Endodermal cell (in vitro differentiated cells): ENCODE measurements at regions not wholly inside any gene's neighbourhood (a gene's known extent, or its start where the extent isn't known, plus 50 kb on each side); places are given as distances from the start of the nearest gene placed in this dataset.

Source experiments
- DNase-seq: peaks from one replicate; pipeline ENCODE4 v3.0.0-alpha.2; 2017
- H3K27ac ChIP-seq: 2 replicates; pipeline ENCODE4 v1.5.1; 2013; ENCODE audit warnings: mild to moderate bottlenecking, low read depth, low read length, moderate library complexity
- H3K27me3 ChIP-seq: 2 replicates; pipeline ENCODE4 v1.6.1; 2013; ENCODE audit warnings: mild to moderate bottlenecking, low read length, moderate library complexity; ENCODE audit not compliant: insufficient read depth, control insufficient read depth, poor library complexity, severe bottlenecking
- H3K36me3 ChIP-seq: 2 replicates; pipeline ENCODE4 v1.7.0; 2013; ENCODE audit warnings: mild to moderate bottlenecking, low read length, moderate library complexity; ENCODE audit not compliant: control insufficient read depth, insufficient read depth
- H3K4me1 ChIP-seq: one replicate; pipeline ENCODE4 v1.7.0; 2013; ENCODE audit warnings: low read length; ENCODE audit not compliant: control insufficient read depth, insufficient read depth
- H3K4me3 ChIP-seq: 2 replicates; pipeline ENCODE4 v1.5.1; 2013; ENCODE audit warnings: mild to moderate bottlenecking, low read length, moderate library complexity
- H3K9ac ChIP-seq: 2 replicates; pipeline ENCODE4 v1.6.1; 2013; ENCODE audit warnings: mild to moderate bottlenecking, low read length, moderate library complexity; ENCODE audit not compliant: poor library complexity, severe bottlenecking; ENCODE audit errors: extremely low read depth
- H3K9me3 ChIP-seq: 2 replicates; pipeline ENCODE4 v1.6.1; 2013; ENCODE audit warnings: mild to moderate bottlenecking, low read length, moderate library complexity; ENCODE audit not compliant: control insufficient read depth
- H3K27ac Mint-ChIP-seq: 2 replicates; pipeline ENCODE4 v1.8.0; 2020; ENCODE audit warnings: mixed read lengths
- H3K27me3 Mint-ChIP-seq: 2 replicates; pipeline ENCODE4 v1.8.0; 2021; ENCODE audit warnings: mild to moderate bottlenecking, mixed read lengths; ENCODE audit not compliant: insufficient read depth
- H3K36me3 Mint-ChIP-seq: 2 replicates; pipeline ENCODE4 v1.8.0; 2020; ENCODE audit warnings: low read depth, mixed read lengths
- H3K4me1 Mint-ChIP-seq: 2 replicates; pipeline ENCODE4 v1.8.0; 2020; ENCODE audit warnings: mixed read lengths
- H3K4me3 Mint-ChIP-seq: 2 replicates; pipeline ENCODE4 v1.8.0; 2020; ENCODE audit warnings: mild to moderate bottlenecking, moderate library complexity, mixed read lengths
- H3K9me3 Mint-ChIP-seq: 2 replicates; pipeline ENCODE4 v1.8.0; 2020; ENCODE audit warnings: mild to moderate bottlenecking, mixed read lengths
- WGBS, 2 experiments: methylation state at CpG; one replicate each; pipeline versions ENCODE4 v1.1.5 to v1.1.7; 2013; ENCODE audit warnings: missing lambda C conversion rate in 2 of 2, mixed read lengths in 1 of 2; ENCODE audit not compliant: insufficient coverage in 1 of 2, insufficient read length in 1 of 2; 5-methylcytosine and 5-hydroxymethylcytosine counted together
- TF ChIP-seq, protein P1 (sequence below): fragments of 200-600 bp; sonication (generic); conservative IDR thresholded peaks from 2 replicates; pipeline ENCODE4 v1.5.0; 2021; ENCODE audit warnings: antibody characterized with exemption, mild to moderate bottlenecking

DNA sequence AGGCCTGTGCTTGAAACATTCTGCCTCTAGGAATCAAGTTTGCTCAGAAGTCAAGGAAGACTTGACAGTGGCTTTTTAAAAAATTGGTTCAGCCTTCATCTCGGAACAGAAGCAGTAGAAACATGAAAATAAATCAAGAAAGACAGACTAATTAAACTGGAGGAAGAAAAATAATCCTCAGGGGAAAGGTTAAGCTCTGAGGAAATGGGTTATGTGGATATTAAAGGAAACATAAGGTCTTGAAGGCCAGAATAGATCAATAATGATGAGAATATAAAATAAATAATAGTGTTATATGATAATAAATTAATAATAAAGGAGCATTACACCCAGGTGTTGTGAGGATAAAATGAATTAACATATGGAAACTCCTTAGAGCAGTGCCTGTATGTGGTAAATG is 121.7 kb downstream of the GPR63 start:
- Histone ChIP-seq H3K27me3 (no peaks in the 10 kb centered on the region), H3K36me3 (no peaks in the 10 kb centered on the region), H3K27ac (no peak overlapping the region), H3K9me3 (no peaks in the 10 kb centered on the region), H3K4me1 (peaks cover 12% of the 10 kb centered on the region), H3K4me3 (no peak overlapping the region), H3K9ac (no peak overlapping the region)
- Mint-ChIP-seq H3K36me3 (no peaks in the 10 kb centered on the region), H3K4me3 (no peak overlapping the region), H3K27ac (no peak overlapping the region), H3K27me3 (no peaks in the 10 kb centered on the region), H3K9me3 (no peaks in the 10 kb centered on the region), H3K4me1 (peaks cover 18% of the 10 kb centered on the region)
- no peak for DNase-seq
- TF ChIP-seq, protein P1, sequence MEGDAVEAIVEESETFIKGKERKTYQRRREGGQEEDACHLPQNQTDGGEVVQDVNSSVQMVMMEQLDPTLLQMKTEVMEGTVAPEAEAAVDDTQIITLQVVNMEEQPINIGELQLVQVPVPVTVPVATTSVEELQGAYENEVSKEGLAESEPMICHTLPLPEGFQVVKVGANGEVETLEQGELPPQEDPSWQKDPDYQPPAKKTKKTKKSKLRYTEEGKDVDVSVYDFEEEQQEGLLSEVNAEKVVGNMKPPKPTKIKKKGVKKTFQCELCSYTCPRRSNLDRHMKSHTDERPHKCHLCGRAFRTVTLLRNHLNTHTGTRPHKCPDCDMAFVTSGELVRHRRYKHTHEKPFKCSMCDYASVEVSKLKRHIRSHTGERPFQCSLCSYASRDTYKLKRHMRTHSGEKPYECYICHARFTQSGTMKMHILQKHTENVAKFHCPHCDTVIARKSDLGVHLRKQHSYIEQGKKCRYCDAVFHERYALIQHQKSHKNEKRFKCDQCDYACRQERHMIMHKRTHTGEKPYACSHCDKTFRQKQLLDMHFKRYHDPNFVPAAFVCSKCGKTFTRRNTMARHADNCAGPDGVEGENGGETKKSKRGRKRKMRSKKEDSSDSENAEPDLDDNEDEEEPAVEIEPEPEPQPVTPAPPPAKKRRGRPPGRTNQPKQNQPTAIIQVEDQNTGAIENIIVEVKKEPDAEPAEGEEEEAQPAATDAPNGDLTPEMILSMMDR = no peak
- 80 to 97% methylated on average over 1 of the region's 1 CpG for WGBS, 2 experiments

DNA sequence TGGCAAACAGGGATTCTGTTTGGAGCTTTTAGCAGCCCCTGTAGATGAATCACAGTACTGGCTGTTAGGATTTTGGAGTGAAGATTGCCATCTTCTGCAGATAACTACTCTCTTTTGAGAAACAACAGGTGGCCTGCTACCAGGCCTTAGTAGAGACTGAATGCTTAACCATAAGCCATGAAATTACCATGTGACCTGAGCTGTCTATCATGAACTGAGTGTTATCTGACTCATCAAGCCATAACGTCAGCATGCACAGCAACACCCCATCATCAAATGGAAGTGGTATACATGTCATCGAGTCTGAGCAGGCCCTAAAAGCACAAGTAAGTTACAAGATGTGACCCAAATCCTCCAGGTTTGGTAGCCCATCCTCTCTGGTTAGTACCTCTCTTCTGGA is 132.6 kb downstream of the GPR63 start:
- H3K4me3 ChIP-seq = no peak overlapping the region
- H3K27me3 Mint-ChIP-seq = no peaks in the 10 kb centered on the region
- H3K36me3 Mint-ChIP-seq = no peaks in the 10 kb centered on the region
- no peaks in the 10 kb centered on the region for H3K9me3 Mint-ChIP-seq
- no peak for DNase-seq
- H3K36me3 ChIP-seq = no peaks in the 10 kb centered on the region
- no peaks in the 10 kb centered on the region for H3K4me1 Mint-ChIP-seq
- no peaks in the 10 kb centered on the region for H3K4me1 ChIP-seq
- TF ChIP-seq, protein P1 = no peak
- no peak overlapping the region for H3K27ac ChIP-seq
- no peak overlapping the region for H3K27ac Mint-ChIP-seq
- H3K4me3 Mint-ChIP-seq = no peak overlapping the region
- H3K27me3 ChIP-seq = no peaks in the 10 kb centered on the region
- 93 to 96% methylated on average over 2 of the region's 2 CpGs for WGBS, 2 experiments
- H3K9me3 ChIP-seq = no peaks in the 10 kb centered on the region
- H3K9ac ChIP-seq = no peak overlapping the region

DNA sequence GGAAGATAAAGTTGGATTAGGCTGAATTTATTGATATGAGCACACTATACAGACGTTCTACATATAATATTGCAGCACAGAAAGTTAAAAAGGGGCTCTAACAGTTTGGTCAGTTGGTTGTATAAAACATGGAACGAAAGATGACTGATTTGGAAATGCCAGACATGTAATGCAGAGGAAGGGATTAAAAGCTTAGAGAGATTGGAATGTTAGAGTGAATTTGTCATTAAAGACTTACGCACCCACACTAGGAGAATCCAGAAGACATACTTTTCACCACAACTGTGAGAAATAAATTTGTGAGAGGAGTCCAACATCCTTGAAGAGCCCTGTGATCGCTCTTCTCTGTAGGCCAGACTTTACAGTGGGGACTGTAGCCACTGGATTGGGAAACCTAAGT is 134.7 kb downstream of the GPR63 start:
- DNase-seq = no peak
- WGBS, 2 experiments = 45 to 83% methylated on average over 1 to 4 of the region's 4 CpGs
- Histone ChIP-seq H3K9me3 (no peaks in the 10 kb centered on the region), H3K36me3 (no peaks in the 10 kb centered on the region), H3K27ac (no peak overlapping the region), H3K4me3 (no peak overlapping the region), H3K4me1 (no peaks in the 10 kb centered on the region), H3K9ac (no peak overlapping the region), H3K27me3 (no peaks in the 10 kb centered on the region)
- Mint-ChIP-seq H3K36me3 (no peaks in the 10 kb centered on the region), H3K4me1 (no peaks in the 10 kb centered on the region), H3K27ac (no peak overlapping the region), H3K27me3 (no peaks in the 10 kb centered on the region), H3K4me3 (no peak overlapping the region), H3K9me3 (no peaks in the 10 kb centered on the region)
- TF ChIP-seq, protein P1 = no peak
